ENCODE measurements at regions not wholly inside any gene's neighbourhood (a gene's known extent, or its start where the extent isn't known, plus 50 kb on each side); places are given as distances from the start of the nearest gene placed in this dataset.

- no peak for TF ChIP-seq TEAD4 (IDR thresholded peaks at IDR 0.05)
- TF ChIP-seq, protein P1, sequence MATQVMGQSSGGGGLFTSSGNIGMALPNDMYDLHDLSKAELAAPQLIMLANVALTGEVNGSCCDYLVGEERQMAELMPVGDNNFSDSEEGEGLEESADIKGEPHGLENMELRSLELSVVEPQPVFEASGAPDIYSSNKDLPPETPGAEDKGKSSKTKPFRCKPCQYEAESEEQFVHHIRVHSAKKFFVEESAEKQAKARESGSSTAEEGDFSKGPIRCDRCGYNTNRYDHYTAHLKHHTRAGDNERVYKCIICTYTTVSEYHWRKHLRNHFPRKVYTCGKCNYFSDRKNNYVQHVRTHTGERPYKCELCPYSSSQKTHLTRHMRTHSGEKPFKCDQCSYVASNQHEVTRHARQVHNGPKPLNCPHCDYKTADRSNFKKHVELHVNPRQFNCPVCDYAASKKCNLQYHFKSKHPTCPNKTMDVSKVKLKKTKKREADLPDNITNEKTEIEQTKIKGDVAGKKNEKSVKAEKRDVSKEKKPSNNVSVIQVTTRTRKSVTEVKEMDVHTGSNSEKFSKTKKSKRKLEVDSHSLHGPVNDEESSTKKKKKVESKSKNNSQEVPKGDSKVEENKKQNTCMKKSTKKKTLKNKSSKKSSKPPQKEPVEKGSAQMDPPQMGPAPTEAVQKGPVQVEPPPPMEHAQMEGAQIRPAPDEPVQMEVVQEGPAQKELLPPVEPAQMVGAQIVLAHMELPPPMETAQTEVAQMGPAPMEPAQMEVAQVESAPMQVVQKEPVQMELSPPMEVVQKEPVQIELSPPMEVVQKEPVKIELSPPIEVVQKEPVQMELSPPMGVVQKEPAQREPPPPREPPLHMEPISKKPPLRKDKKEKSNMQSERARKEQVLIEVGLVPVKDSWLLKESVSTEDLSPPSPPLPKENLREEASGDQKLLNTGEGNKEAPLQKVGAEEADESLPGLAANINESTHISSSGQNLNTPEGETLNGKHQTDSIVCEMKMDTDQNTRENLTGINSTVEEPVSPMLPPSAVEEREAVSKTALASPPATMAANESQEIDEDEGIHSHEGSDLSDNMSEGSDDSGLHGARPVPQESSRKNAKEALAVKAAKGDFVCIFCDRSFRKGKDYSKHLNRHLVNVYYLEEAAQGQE (IDR thresholded peaks at IDR 0.05; ENCODE audit: low read depth), result no peak
- no peak for TF ChIP-seq ZBTB7A (IDR thresholded peaks at IDR 0.05; ENCODE audit: low read depth)
- TF ChIP-seq EP300 (IDR thresholded peaks at IDR 0.05; ENCODE audit: borderline replicate concordance), result no peak
- no peak for TF ChIP-seq NFIC (IDR thresholded peaks at IDR 0.05)
Observed at GRCh38 chr18:70683263-70683662, 394.4 kb downstream of the SOCS6 start.

DNA sequence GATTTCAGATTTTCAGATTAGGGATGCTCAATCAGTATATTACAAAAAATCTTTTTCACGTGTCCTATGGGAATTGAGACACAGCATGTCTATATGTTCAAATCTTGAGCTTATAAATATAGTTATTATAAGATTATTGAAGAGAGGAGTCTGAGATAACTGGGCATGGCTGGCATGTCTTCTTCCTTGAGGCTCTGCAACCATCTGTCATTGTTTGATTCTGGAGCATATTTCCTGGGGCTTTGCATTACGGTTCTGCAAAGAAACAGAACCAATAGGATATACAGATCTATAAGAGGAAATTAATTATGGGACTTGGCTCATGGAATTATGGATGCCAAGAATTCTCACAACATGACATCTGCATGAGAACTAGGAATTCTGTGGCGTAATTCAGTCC, 386.1 kb downstream of the SOCS6 start:
- TF ChIP-seq YY1 (IDR thresholded peaks at IDR 0.05; ENCODE audit: low read depth) (no peak), TCF12 (IDR thresholded peaks at IDR 0.05; ENCODE audit: low read depth) (no peak), TEAD4 (IDR thresholded peaks at IDR 0.05) (no peak), FOXM1 (IDR thresholded peaks at IDR 0.05; ENCODE audit: borderline replicate concordance, low read depth) (no peak), CEBPB (IDR thresholded peaks at IDR 0.05) (no peak), EP300 (IDR thresholded peaks at IDR 0.05; ENCODE audit: borderline replicate concordance) (no peak), USF1 (IDR thresholded peaks at IDR 0.05) (no peak), TAF1 (IDR thresholded peaks at IDR 0.05; ENCODE audit: low read depth) (no peak), EGR1 (IDR thresholded peaks at IDR 0.05) (no peak), RAD21 (IDR thresholded peaks at IDR 0.05; ENCODE audit: low read depth) (no peak), NFIC (IDR thresholded peaks at IDR 0.05) (no peak), MAX (IDR thresholded peaks at IDR 0.05) (no peak)
- TF ChIP-seq, protein P1 (IDR thresholded peaks at IDR 0.05; ENCODE audit: low read depth), result no peak

DNA sequence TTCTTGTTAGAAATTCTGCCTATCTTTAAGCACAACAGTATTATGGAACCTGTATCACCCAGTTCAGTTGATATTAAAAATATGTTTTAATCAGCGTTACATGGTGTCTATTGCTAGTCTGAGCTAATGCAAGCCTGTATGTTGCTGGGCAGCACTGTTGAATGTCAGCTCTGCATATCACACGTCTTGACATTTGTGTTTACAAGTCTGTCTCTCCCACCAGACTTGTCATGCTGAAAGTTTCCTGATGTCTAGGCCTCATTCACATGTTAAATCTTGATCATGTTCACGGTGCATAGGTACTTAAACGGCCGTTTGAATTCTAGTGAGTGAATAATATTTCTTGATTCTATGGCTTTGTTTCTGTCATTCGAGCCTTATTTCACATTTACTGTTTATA, 385.0 kb downstream of the SOCS6 start:
- no peak for TF ChIP-seq EP300 (IDR thresholded peaks at IDR 0.05; ENCODE audit: borderline replicate concordance)
- TF ChIP-seq FOXM1 (IDR thresholded peaks at IDR 0.05; ENCODE audit: borderline replicate concordance, low read depth), result no peak

DNA sequence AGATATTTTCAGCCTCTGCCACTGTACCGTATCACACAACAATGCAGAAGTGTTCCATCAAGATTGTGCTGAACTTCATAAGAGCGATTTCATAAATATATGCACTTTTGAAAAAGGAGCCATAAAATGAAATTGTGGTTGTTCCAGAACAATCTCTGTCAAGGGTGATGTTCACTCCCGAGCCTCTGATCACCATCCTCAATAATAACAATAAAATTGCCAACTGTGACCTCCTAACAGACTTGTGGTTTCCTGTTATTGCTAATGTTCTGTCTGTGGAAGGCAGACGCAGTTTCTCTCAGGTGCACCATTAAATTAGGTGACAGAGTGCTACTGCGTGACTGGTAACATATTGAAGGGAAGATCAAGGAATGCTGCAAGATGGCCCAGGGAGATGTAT, 383.7 kb downstream of the SOCS6 start:
- TF ChIP-seq FOXM1 (IDR thresholded peaks at IDR 0.05; ENCODE audit: borderline replicate concordance, low read depth), result no peak
- no peak for TF ChIP-seq TAF1 (IDR thresholded peaks at IDR 0.05; ENCODE audit: low read depth)
- no peak for TF ChIP-seq USF1 (IDR thresholded peaks at IDR 0.05)
- no peak for TF ChIP-seq ZBTB7A (IDR thresholded peaks at IDR 0.05; ENCODE audit: low read depth)
- no peak for TF ChIP-seq EGR1 (IDR thresholded peaks at IDR 0.05)
- TF ChIP-seq TCF12 (IDR thresholded peaks at IDR 0.05; ENCODE audit: low read depth), result no peak
- TF ChIP-seq EP300 (IDR thresholded peaks at IDR 0.05; ENCODE audit: borderline replicate concordance), result no peak
- TF ChIP-seq TEAD4 (IDR thresholded peaks at IDR 0.05), result no peak
- no peak for TF ChIP-seq YY1 (IDR thresholded peaks at IDR 0.05; ENCODE audit: low read depth)
- TF ChIP-seq RAD21 (IDR thresholded peaks at IDR 0.05; ENCODE audit: low read depth), result no peak
- no peak for TF ChIP-seq CEBPB (IDR thresholded peaks at IDR 0.05)

GRCh38 chr18:70671889-70672565, 383.2 kb downstream of the SOCS6 start:
- TF ChIP-seq RAD21 (IDR thresholded peaks at IDR 0.05; ENCODE audit: low read depth) (no peak), ZBTB7A (IDR thresholded peaks at IDR 0.05; ENCODE audit: low read depth) (no peak), USF1 (IDR thresholded peaks at IDR 0.05) (no peak), TCF12 (IDR thresholded peaks at IDR 0.05; ENCODE audit: low read depth) (no peak)

GRCh38 chr18:70666936-70667335, 378.1 kb downstream of the SOCS6 start:
- TF ChIP-seq NFIC (IDR thresholded peaks at IDR 0.05), result no peak
- no peak for TF ChIP-seq EGR1 (IDR thresholded peaks at IDR 0.05)
- TF ChIP-seq YY1 (IDR thresholded peaks at IDR 0.05; ENCODE audit: low read depth), result no peak
- TF ChIP-seq TAF1 (IDR thresholded peaks at IDR 0.05; ENCODE audit: low read depth), result no peak

- no peak for TF ChIP-seq FOXM1 (IDR thresholded peaks at IDR 0.05; ENCODE audit: borderline replicate concordance, low read depth)
- no peak for TF ChIP-seq CEBPB (IDR thresholded peaks at IDR 0.05)
- TF ChIP-seq MAX (IDR thresholded peaks at IDR 0.05), result no peak
- TF ChIP-seq TCF12 (IDR thresholded peaks at IDR 0.05; ENCODE audit: low read depth), result no peak
- TF ChIP-seq ZBTB7A (IDR thresholded peaks at IDR 0.05; ENCODE audit: low read depth), result no peak
- no peak for TF ChIP-seq TEAD4 (IDR thresholded peaks at IDR 0.05)
- no peak for TF ChIP-seq RAD21 (IDR thresholded peaks at IDR 0.05; ENCODE audit: low read depth)
- no peak for TF ChIP-seq EP300 (IDR thresholded peaks at IDR 0.05; ENCODE audit: borderline replicate concordance)
Observed at GRCh38 chr18:70663141-70663540, 374.3 kb downstream of the SOCS6 start.

Measured in Ishikawa (cell line).